Common myeloid progenitor, CD34-positive (primary cell): ENCODE measurements at regions not wholly inside any gene's neighbourhood (a gene's known extent, or its start where the extent isn't known, plus 50 kb on each side); places are given as distances from the start of the nearest gene placed in this dataset.

Experiments
- CTCF ChIA-PET: fragments of 350-600 bp; sonication (Branson Sonifier 250); formaldehyde crosslinking; loops from one replicate; lab custom pipeline; 2021; ENCODE audit warnings: antibody characterized with exemption; lab: Charles Lee
- POLR2A ChIA-PET: fragments of 350-600 bp; sonication (Branson Sonifier 250); formaldehyde crosslinking; loops from one replicate; lab custom pipeline; 2021; ENCODE audit warnings: antibody characterized with exemption; lab: Charles Lee
- DNase-seq, 3 donors: peaks; one replicate each; pipeline versions ENCODE4 v3.0.0 to v3.0.0-alpha.2; 2013
- H3K27ac ChIP-seq, 2 experiments: 1 replicate in 1 of 2; 2 replicates in 1 of 2; pipeline ENCODE4 v1.7.0; 2013; ENCODE audit warnings: inconsistent platforms in 2 of 2, low read length in 2 of 2, mild to moderate bottlenecking in 2 of 2, low read depth in 1 of 2, moderate library complexity in 1 of 2; ENCODE audit not compliant: severe bottlenecking in 2 of 2, insufficient read depth in 1 of 2, poor library complexity in 1 of 2
- H3K27me3 ChIP-seq, 5 experiments: replicated peaks in 2 of 5; 1 replicate in 3 of 5; 2 replicates in 2 of 5; pipeline versions ENCODE4 v1.6.1 to v1.7.0; 2013; ENCODE audit warnings: low read length in 4 of 5, mild to moderate bottlenecking in 2 of 5, moderate library complexity in 2 of 5, inconsistent platforms in 1 of 5; ENCODE audit not compliant: insufficient read depth in 5 of 5, control insufficient read depth in 4 of 5
- H3K36me3 ChIP-seq, 4 experiments: 1 replicate in 2 of 4; 2 replicates in 2 of 4; pipeline versions ENCODE4 v1.6.1 to v1.7.0; 2013; ENCODE audit warnings: low read length in 3 of 4, control low read depth in 1 of 4, mild to moderate bottlenecking in 1 of 4; ENCODE audit not compliant: control insufficient read depth in 4 of 4, insufficient read depth in 4 of 4
- H3K4me1 ChIP-seq, 4 experiments: 1 replicate in 3 of 4; 2 replicates in 1 of 4; pipeline versions ENCODE4 v1.6.1 to v1.7.1; 2013; ENCODE audit warnings: low read length in 3 of 4, mild to moderate bottlenecking in 3 of 4, control low read depth in 1 of 4, inconsistent platforms in 1 of 4, moderate library complexity in 1 of 4; ENCODE audit not compliant: control insufficient read depth in 4 of 4, insufficient read depth in 4 of 4; ENCODE audit errors: control extremely low read depth in 1 of 4
- H3K4me3 ChIP-seq, 7 experiments: 1 replicate in 4 of 7; 2 replicates in 3 of 7; pipeline versions ENCODE4 v1.5.1 to v1.7.0; 2013; ENCODE audit warnings: mild to moderate bottlenecking in 7 of 7, low read length in 6 of 7, moderate library complexity in 6 of 7, inconsistent platforms in 2 of 7, low read depth in 2 of 7, control low read depth in 1 of 7; ENCODE audit not compliant: insufficient read depth in 4 of 7, control insufficient read depth in 1 of 7; ENCODE audit errors: extremely low read depth in 1 of 7
- H3K9me3 ChIP-seq, 5 experiments: 1 replicate in 4 of 5; 2 replicates in 1 of 5; pipeline versions ENCODE4 v1.6.1 to v1.7.1; 2013; ENCODE audit warnings: low read length in 4 of 5, mild to moderate bottlenecking in 2 of 5, inconsistent platforms in 1 of 5, low read depth in 1 of 5, moderate library complexity in 1 of 5; ENCODE audit not compliant: control insufficient read depth in 4 of 5, insufficient read depth in 2 of 5; ENCODE audit errors: control extremely low read depth in 1 of 5
- whole genome bisulfite sequencing: methylation state at CpG from one replicate; pipeline ENCODE4 v1.1.5; 2013; ENCODE audit not compliant: insufficient coverage; 5-methylcytosine and 5-hydroxymethylcytosine counted together

GRCh38 chr13:85099245-85099644 is 700.0 kb downstream of the SLITRK6 start:
- peaks cover 0 to under 1% (median 0%) of the 10 kb centered on the region in 5 experiments for H3K9me3 ChIP-seq
- peak in 2 of 3 donors; percentile 1 to 7 for DNase-seq
- ChIA-PET CTCF (no interaction called here), POLR2A (no interaction called here)
- no peaks in the 10 kb centered on the region for H3K36me3 ChIP-seq
- H3K27me3 ChIP-seq, result no peaks in the 10 kb centered on the region
- no peak overlapping the region for H3K27ac ChIP-seq
- H3K4me1 ChIP-seq, result no peaks in the 10 kb centered on the region
- H3K4me3 ChIP-seq, result no peak overlapping the region
- 73% methylated on average over 2 of the region's 3 CpGs for WGBS

GRCh38 chr13:85095418-85096272 is 703.6 kb downstream of the SLITRK6 start:
- no peaks in the 10 kb centered on the region for H3K9me3 ChIP-seq
- peaks cover 0 to 6% (median 5%) of the 10 kb centered on the region in 4 experiments for H3K4me1 ChIP-seq
- peak in 2 of 3 donors; percentile 4 to 11 for DNase-seq
- WGBS, result 91% methylated on average over 3 of the region's 4 CpGs
- CTCF ChIA-PET, result no interaction called here
- no peak overlapping the region for H3K27ac ChIP-seq
- H3K36me3 ChIP-seq, result no peaks in the 10 kb centered on the region
- no peaks in the 10 kb centered on the region for H3K27me3 ChIP-seq
- POLR2A ChIA-PET, result no interaction called here
- no peak overlapping the region for H3K4me3 ChIP-seq

- CTCF ChIA-PET, result no interaction called here
- H3K36me3 ChIP-seq, result no peaks in the 10 kb centered on the region
- WGBS, result 96% methylated on average over 4 of the region's 5 CpGs
Measured at GRCh38 chr13:85093808-85094207, 705.4 kb downstream of the SLITRK6 start.

GRCh38 chr13:85091631-85092234 is 707.5 kb downstream of the SLITRK6 start:
- 18% methylated on average over 5 of the region's 5 CpGs for WGBS
- H3K27ac ChIP-seq, result no peak overlapping the region
- peak; percentile 27 to 83 (median 76) for DNase-seq
- ChIA-PET CTCF (no interaction called here), POLR2A (no interaction called here)
- peaks cover 0 to 6% (median 5%) of the 10 kb centered on the region in 4 experiments for H3K4me1 ChIP-seq
- no peaks in the 10 kb centered on the region for H3K9me3 ChIP-seq
- H3K36me3 ChIP-seq, result no peaks in the 10 kb centered on the region
- H3K27me3 ChIP-seq, result no peaks in the 10 kb centered on the region
- H3K4me3 ChIP-seq, result peak overlapping the region in 1 of 7 experiments; percentile 11

More at GRCh38 chr13:85093808-85094207, 705.4 kb downstream of the SLITRK6 start:
- DNase-seq, result no peak
- no peaks in the 10 kb centered on the region for H3K27me3 ChIP-seq
- POLR2A ChIA-PET, result no interaction called here
- H3K4me3 ChIP-seq, result no peak overlapping the region
- H3K9me3 ChIP-seq, result no peaks in the 10 kb centered on the region
- H3K4me1 ChIP-seq, result peaks cover 0 to 6% (median 5%) of the 10 kb centered on the region in 4 experiments
- no peak overlapping the region for H3K27ac ChIP-seq

GRCh38 chr13:85089186-85089585 is 710.0 kb downstream of the SLITRK6 start:
- Histone ChIP-seq H3K36me3 (no peaks in the 10 kb centered on the region), H3K27me3 (no peaks in the 10 kb centered on the region), H3K4me1 (peaks cover 0 to 6% (median 5%) of the 10 kb centered on the region in 4 experiments), H3K27ac (no peak overlapping the region), H3K9me3 (no peaks in the 10 kb centered on the region), H3K4me3 (no peak overlapping the region)
- ChIA-PET CTCF (interaction anchor here (0.9 kb wide), 1 partner anchor 11 kb away, joined by 3 read pairs; no protein-coding TSS in a partner anchor), POLR2A (interaction anchor here (1.5 kb wide), 1 partner anchor 9 kb away, joined by 3 read pairs; no protein-coding TSS in a partner anchor)
- no peak for DNase-seq
- WGBS, result 100% methylated on average over 2 of the region's 2 CpGs

GRCh38 chr13:85080691-85081090 is 718.5 kb downstream of the SLITRK6 start:
- no peaks in the 10 kb centered on the region for H3K9me3 ChIP-seq
- H3K27ac ChIP-seq, result no peak overlapping the region
- WGBS, result no CpG with 5 or more reads among the region's 1 CpG
- H3K27me3 ChIP-seq, result no peaks in the 10 kb centered on the region
- POLR2A ChIA-PET, result interaction anchor here (0.9 kb wide), 1 partner anchor 9 kb away, joined by 3 read pairs; no protein-coding TSS in a partner anchor
- CTCF ChIA-PET, result no interaction called here
- H3K36me3 ChIP-seq, result no peaks in the 10 kb centered on the region
- no peaks in the 10 kb centered on the region for H3K4me1 ChIP-seq
- no peak for DNase-seq
- no peak overlapping the region for H3K4me3 ChIP-seq

GRCh38 chr13:85076343-85076742 is 722.9 kb downstream of the SLITRK6 start:
- H3K36me3 ChIP-seq, result no peaks in the 10 kb centered on the region
- no peaks in the 10 kb centered on the region for H3K27me3 ChIP-seq
- no CpG with 5 or more reads among the region's 1 CpG for WGBS
- POLR2A ChIA-PET, result no interaction called here
- CTCF ChIA-PET, result no interaction called here
- H3K4me3 ChIP-seq, result no peak overlapping the region
- no peaks in the 10 kb centered on the region for H3K4me1 ChIP-seq
- H3K9me3 ChIP-seq, result no peaks in the 10 kb centered on the region
- H3K27ac ChIP-seq, result no peak overlapping the region
- DNase-seq, result no peak
